Left renal cortex interstitium (tissue), 4 donors: ENCODE measurements at regions not wholly inside any gene's neighbourhood (a gene's known extent, or its start where the extent isn't known, plus 50 kb on each side); places are given as distances from the start of the nearest gene placed in this dataset.

Experiments used
- DNase-seq, 4 donors: peaks; one replicate each; pipeline ENCODE4 v3.0.0-alpha.2; 2013; ENCODE audit warnings: low read depth in 4 of 4, low spot score in 2 of 4, missing footprints in 1 of 4

- no peak for DNase-seq
These were observed 155.2 kb upstream of the BMPER start for GRCh38 chr7:33750177-33750576.

- no peak for DNase-seq
These were observed 153.9 kb upstream of the BMPER start for GRCh38 chr7:33751443-33751842.

- no peak for DNase-seq
These were observed 151.3 kb upstream of the BMPER start for GRCh38 chr7:33753881-33754525.

- DNase-seq, result no peak
These were observed 150.1 kb upstream of the BMPER start for GRCh38 chr7:33754933-33755928.

- DNase-seq, result no peak
These were observed 148.3 kb upstream of the BMPER start for GRCh38 chr7:33757050-33757449.

GRCh38 chr7:33757563-33758165 is 147.7 kb upstream of the BMPER start:
- no peak for DNase-seq

GRCh38 chr7:33760146-33760545 is 145.2 kb upstream of the BMPER start:
- DNase-seq, result no peak

- DNase-seq, result no peak
These were observed 144.5 kb upstream of the BMPER start for GRCh38 chr7:33760834-33761233.

GRCh38 chr7:33761449-33762080 is 143.8 kb upstream of the BMPER start:
- no peak for DNase-seq

GRCh38 chr7:33762151-33762910 is 143.0 kb upstream of the BMPER start:
- no peak for DNase-seq

- no peak for DNase-seq
These were observed 142.4 kb upstream of the BMPER start for GRCh38 chr7:33762911-33763306.

- DNase-seq, result no peak
These were observed 140.4 kb upstream of the BMPER start for GRCh38 chr7:33764752-33765451.

GRCh38 chr7:33766405-33766804 is 138.9 kb upstream of the BMPER start:
- DNase-seq, result no peak

GRCh38 chr7:33769930-33770329 is 135.4 kb upstream of the BMPER start:
- no peak for DNase-seq

GRCh38 chr7:33770576-33770975 is 134.8 kb upstream of the BMPER start:
- no peak for DNase-seq

GRCh38 chr7:33771422-33771821 is 133.9 kb upstream of the BMPER start:
- no peak for DNase-seq

GRCh38 chr7:33773053-33773452 is 132.3 kb upstream of the BMPER start:
- DNase-seq, result no peak

- no peak for DNase-seq
These were observed 130.4 kb upstream of the BMPER start for GRCh38 chr7:33774762-33775523.

- no peak for DNase-seq
These were observed 129.5 kb upstream of the BMPER start for GRCh38 chr7:33775790-33776189.
